ENCODE measurements at regions not wholly inside any gene's neighbourhood (a gene's known extent, or its start where the extent isn't known, plus 50 kb on each side); places are given as distances from the start of the nearest gene placed in this dataset.
"Not testable (repeated sequence)": the region's sequence is repeated elsewhere in the genome, so short reads cannot be mapped to it uniquely, and the experiment has no call there.

- DNase-seq (ENCODE audit: insufficient read length): no peak
- no peak for FAIRE-seq
- TF ChIP-seq TAF1 (IDR thresholded peaks at IDR 0.05; ENCODE audit: borderline replicate concordance, low read depth, low read length) (no peak), POLR2A (IDR thresholded peaks at IDR 0.05; ENCODE audit: low read depth, low read length) (no peak), POLR2AphosphoS5 (IDR thresholded peaks at IDR 0.05; ENCODE audit: low read depth, low read length) (no peak)
These were observed 290.0 kb downstream of the KCTD12 start for GRCh38 chr13:76596216-76596615.

GRCh38 chr13:76594435-76594834 is 291.8 kb downstream of the KCTD12 start:
- TF ChIP-seq POLR2AphosphoS5 (IDR thresholded peaks at IDR 0.05; ENCODE audit: low read depth, low read length): no peak
- no peak for TF ChIP-seq POLR2A (IDR thresholded peaks at IDR 0.05; ENCODE audit: low read depth, low read length)
- no peak for TF ChIP-seq TAF1 (IDR thresholded peaks at IDR 0.05; ENCODE audit: borderline replicate concordance, low read depth, low read length)
- no peak for DNase-seq (ENCODE audit: insufficient read length)
- no peak for FAIRE-seq

GRCh38 chr13:76586842-76587241 is 299.4 kb downstream of the KCTD12 start:
- no peak for DNase-seq (ENCODE audit: insufficient read length)
- no peak for FAIRE-seq
- TF ChIP-seq TAF1 (IDR thresholded peaks at IDR 0.05; ENCODE audit: borderline replicate concordance, low read depth, low read length): no peak
- no peak for TF ChIP-seq POLR2AphosphoS5 (IDR thresholded peaks at IDR 0.05; ENCODE audit: low read depth, low read length)
- no peak for TF ChIP-seq POLR2A (IDR thresholded peaks at IDR 0.05; ENCODE audit: low read depth, low read length)

- FAIRE-seq (no peak), DNase-seq (ENCODE audit: insufficient read length) (no peak)
- TF ChIP-seq POLR2A (IDR thresholded peaks at IDR 0.05; ENCODE audit: low read depth, low read length) (no peak), POLR2AphosphoS5 (IDR thresholded peaks at IDR 0.05; ENCODE audit: low read depth, low read length) (no peak), TAF1 (IDR thresholded peaks at IDR 0.05; ENCODE audit: borderline replicate concordance, low read depth, low read length) (no peak)
These were observed 306.5 kb downstream of the KCTD12 start for GRCh38 chr13:76579701-76580100.

- FAIRE-seq; DNase-seq (ENCODE audit: insufficient read length): not testable (repeated sequence)
These were observed 310.6 kb downstream of the KCTD12 start for GRCh38 chr13:76575634-76576033.

- no peak for FAIRE-seq
- TF ChIP-seq POLR2A (IDR thresholded peaks at IDR 0.05; ENCODE audit: low read depth, low read length): no peak
- TF ChIP-seq POLR2AphosphoS5 (IDR thresholded peaks at IDR 0.05; ENCODE audit: low read depth, low read length): no peak
- TF ChIP-seq TAF1 (IDR thresholded peaks at IDR 0.05; ENCODE audit: borderline replicate concordance, low read depth, low read length): no peak
- DNase-seq (ENCODE audit: insufficient read length): no peak
These were observed 315.7 kb downstream of the KCTD12 start for GRCh38 chr13:76570510-76570971.

GRCh38 chr13:76556627-76557026 is 329.6 kb downstream of the KCTD12 start:
- DNase-seq (ENCODE audit: insufficient read length) (no peak), FAIRE-seq (peak; percentile 33)
- TF ChIP-seq POLR2A (IDR thresholded peaks at IDR 0.05; ENCODE audit: low read depth, low read length) (no peak), TAF1 (IDR thresholded peaks at IDR 0.05; ENCODE audit: borderline replicate concordance, low read depth, low read length) (no peak), POLR2AphosphoS5 (IDR thresholded peaks at IDR 0.05; ENCODE audit: low read depth, low read length) (no peak)

GRCh38 chr13:76552807-76553206 is 333.4 kb downstream of the KCTD12 start:
- TF ChIP-seq TAF1 (IDR thresholded peaks at IDR 0.05; ENCODE audit: borderline replicate concordance, low read depth, low read length): no peak
- no peak for TF ChIP-seq POLR2A (IDR thresholded peaks at IDR 0.05; ENCODE audit: low read depth, low read length)
- no peak for TF ChIP-seq POLR2AphosphoS5 (IDR thresholded peaks at IDR 0.05; ENCODE audit: low read depth, low read length)
- FAIRE-seq: no peak
- no peak for DNase-seq (ENCODE audit: insufficient read length)

- TF ChIP-seq POLR2A (IDR thresholded peaks at IDR 0.05; ENCODE audit: low read depth, low read length) (no peak), TAF1 (IDR thresholded peaks at IDR 0.05; ENCODE audit: borderline replicate concordance, low read depth, low read length) (no peak), POLR2AphosphoS5 (IDR thresholded peaks at IDR 0.05; ENCODE audit: low read depth, low read length) (no peak)
- DNase-seq (ENCODE audit: insufficient read length): no peak
- FAIRE-seq: no peak
These were observed 334.0 kb downstream of the KCTD12 start for GRCh38 chr13:76552041-76552772.

- TF ChIP-seq POLR2A (IDR thresholded peaks at IDR 0.05; ENCODE audit: low read depth, low read length) (no peak), POLR2AphosphoS5 (IDR thresholded peaks at IDR 0.05; ENCODE audit: low read depth, low read length) (no peak)
- FAIRE-seq (no peak), DNase-seq (ENCODE audit: insufficient read length) (no peak)
These were observed 344.0 kb downstream of the KCTD12 start for GRCh38 chr13:76542176-76542575.

GRCh38 chr13:76538004-76538403 is 348.2 kb downstream of the KCTD12 start:
- no peak for DNase-seq (ENCODE audit: insufficient read length)
- no peak for TF ChIP-seq POLR2A (IDR thresholded peaks at IDR 0.05; ENCODE audit: low read depth, low read length)
- no peak for TF ChIP-seq POLR2AphosphoS5 (IDR thresholded peaks at IDR 0.05; ENCODE audit: low read depth, low read length)
- TF ChIP-seq TAF1 (IDR thresholded peaks at IDR 0.05; ENCODE audit: borderline replicate concordance, low read depth, low read length): no peak
- no peak for FAIRE-seq

- FAIRE-seq (no peak), DNase-seq (ENCODE audit: insufficient read length) (no peak)
- TF ChIP-seq TAF1 (IDR thresholded peaks at IDR 0.05; ENCODE audit: borderline replicate concordance, low read depth, low read length): no peak
- TF ChIP-seq POLR2A (IDR thresholded peaks at IDR 0.05; ENCODE audit: low read depth, low read length): no peak
- TF ChIP-seq POLR2AphosphoS5 (IDR thresholded peaks at IDR 0.05; ENCODE audit: low read depth, low read length): no peak
These were observed 353.0 kb downstream of the KCTD12 start for GRCh38 chr13:76533251-76533650.
